GM12878 (cell line): ENCODE measurements at regions not wholly inside any gene's neighbourhood (a gene's known extent, or its start where the extent isn't known, plus 50 kb on each side); places are given as distances from the start of the nearest gene placed in this dataset.

ENCODE experiments used
- EZH2 ChIP-seq: IDR thresholded peaks from 2 replicates; pipeline ENCODE4 v1.6.1; 2012; ENCODE audit warnings: low read depth, mild to moderate bottlenecking, control low read depth, inconsistent platforms, low read length, borderline replicate concordance; ENCODE audit not compliant: control insufficient read depth
- HDAC6 ChIP-seq: fragments of 200-600 bp; sonication (generic); IDR thresholded peaks from one replicate; pipeline ENCODE4 v1.8.0; 2017; ENCODE audit warnings: antibody characterized with exemption; ENCODE audit not compliant: unreplicated experiment
- RAD21 ChIP-seq: IDR thresholded peaks from 2 replicates; pipeline ENCODE4 v1.6.1; 2011; ENCODE audit warnings: mild to moderate bottlenecking, low read depth, low read length, moderate library complexity; ENCODE audit not compliant: insufficient read depth
- WRNIP1 ChIP-seq: IDR thresholded peaks from 2 replicates; pipeline ENCODE4 v1.6.1; 2011; ENCODE audit warnings: low read depth, low read length, improper control_type of control experiment, borderline replicate concordance
- TF ChIP-seq, protein P1 (sequence below), 3 experiments: IDR thresholded peaks in 2 of 3; conservative IDR thresholded peaks in 1 of 3; 2 replicates each; pipeline ENCODE4 v1.5.1; 2011; ENCODE audit warnings: low read depth in 3 of 3, low read length in 3 of 3, mild to moderate bottlenecking in 3 of 3, control low read depth in 2 of 3, moderate library complexity in 2 of 3, inconsistent platforms in 1 of 3, mixed read lengths in 1 of 3; ENCODE audit not compliant: control insufficient read depth in 2 of 3, insufficient read depth in 1 of 3; ENCODE audit errors: extremely low read depth in 1 of 3
- TF ChIP-seq, protein P2 (sequence below): fragments of 450-650 bp; IDR thresholded peaks from 2 replicates; pipeline ENCODE4 v1.6.1; 2016; ENCODE audit warnings: mild to moderate bottlenecking, moderate library complexity, borderline replicate concordance

DNA sequence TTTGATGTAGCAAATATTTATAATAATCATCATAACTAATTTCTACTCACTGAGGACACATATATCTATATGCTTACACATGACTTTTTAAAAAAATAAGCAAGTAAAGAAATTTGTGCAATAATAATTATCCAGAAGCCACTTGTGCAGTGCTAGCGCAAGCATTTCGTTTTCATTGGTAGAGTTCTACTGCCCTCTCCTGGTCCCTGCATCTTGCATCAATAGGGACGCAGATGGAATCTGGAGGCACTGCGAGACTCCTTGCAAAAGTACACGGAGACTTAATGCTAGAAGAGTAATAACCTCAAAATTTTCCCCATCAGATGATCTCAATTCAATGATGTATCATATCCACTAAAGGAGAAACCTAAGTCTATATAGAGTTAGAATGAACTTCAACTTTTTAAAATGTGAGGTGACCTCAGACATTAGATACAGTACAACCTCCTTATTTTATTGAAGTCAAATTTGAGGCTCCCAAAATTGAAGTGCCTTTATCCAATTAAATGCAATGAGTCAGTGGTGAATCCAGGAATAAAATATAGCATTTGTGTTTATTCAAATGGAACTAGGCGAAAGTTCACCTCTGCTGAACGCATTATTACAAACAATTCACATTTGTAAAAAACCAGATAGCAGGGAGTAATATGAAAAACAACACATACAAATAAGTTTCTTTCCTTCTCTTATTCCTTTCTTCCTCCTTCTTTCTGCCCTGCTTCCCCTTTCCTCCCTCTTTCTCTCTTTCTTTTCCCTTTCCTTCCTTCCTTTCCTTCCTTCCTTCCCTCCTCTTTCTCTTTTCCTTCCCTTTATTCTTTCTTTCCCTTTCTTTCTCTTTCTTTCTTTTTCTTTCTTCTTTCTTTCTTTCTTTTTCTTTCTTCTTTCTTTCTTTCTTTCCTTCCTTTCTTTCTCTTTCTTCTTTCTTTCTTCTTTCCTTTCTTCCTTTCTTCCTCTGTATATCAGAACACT, 450.0 kb downstream of the ANKRD50 start:
- TF ChIP-seq RAD21, result peak; percentile 90
- TF ChIP-seq, protein P1, sequence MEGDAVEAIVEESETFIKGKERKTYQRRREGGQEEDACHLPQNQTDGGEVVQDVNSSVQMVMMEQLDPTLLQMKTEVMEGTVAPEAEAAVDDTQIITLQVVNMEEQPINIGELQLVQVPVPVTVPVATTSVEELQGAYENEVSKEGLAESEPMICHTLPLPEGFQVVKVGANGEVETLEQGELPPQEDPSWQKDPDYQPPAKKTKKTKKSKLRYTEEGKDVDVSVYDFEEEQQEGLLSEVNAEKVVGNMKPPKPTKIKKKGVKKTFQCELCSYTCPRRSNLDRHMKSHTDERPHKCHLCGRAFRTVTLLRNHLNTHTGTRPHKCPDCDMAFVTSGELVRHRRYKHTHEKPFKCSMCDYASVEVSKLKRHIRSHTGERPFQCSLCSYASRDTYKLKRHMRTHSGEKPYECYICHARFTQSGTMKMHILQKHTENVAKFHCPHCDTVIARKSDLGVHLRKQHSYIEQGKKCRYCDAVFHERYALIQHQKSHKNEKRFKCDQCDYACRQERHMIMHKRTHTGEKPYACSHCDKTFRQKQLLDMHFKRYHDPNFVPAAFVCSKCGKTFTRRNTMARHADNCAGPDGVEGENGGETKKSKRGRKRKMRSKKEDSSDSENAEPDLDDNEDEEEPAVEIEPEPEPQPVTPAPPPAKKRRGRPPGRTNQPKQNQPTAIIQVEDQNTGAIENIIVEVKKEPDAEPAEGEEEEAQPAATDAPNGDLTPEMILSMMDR (IDR thresholded peaks at IDR 0.05 in 2 of 3, conservative IDR thresholded peaks at IDR 0.05 in 1 of 3; ENCODE audit: control insufficient read depth in 2 of 3, extremely low read depth in 1 of 3, insufficient read depth in 1 of 3, low read depth in 3 of 3, low read length in 3 of 3), result peak; percentile 69 to 82 (median 74)
- TF ChIP-seq, protein P2, sequence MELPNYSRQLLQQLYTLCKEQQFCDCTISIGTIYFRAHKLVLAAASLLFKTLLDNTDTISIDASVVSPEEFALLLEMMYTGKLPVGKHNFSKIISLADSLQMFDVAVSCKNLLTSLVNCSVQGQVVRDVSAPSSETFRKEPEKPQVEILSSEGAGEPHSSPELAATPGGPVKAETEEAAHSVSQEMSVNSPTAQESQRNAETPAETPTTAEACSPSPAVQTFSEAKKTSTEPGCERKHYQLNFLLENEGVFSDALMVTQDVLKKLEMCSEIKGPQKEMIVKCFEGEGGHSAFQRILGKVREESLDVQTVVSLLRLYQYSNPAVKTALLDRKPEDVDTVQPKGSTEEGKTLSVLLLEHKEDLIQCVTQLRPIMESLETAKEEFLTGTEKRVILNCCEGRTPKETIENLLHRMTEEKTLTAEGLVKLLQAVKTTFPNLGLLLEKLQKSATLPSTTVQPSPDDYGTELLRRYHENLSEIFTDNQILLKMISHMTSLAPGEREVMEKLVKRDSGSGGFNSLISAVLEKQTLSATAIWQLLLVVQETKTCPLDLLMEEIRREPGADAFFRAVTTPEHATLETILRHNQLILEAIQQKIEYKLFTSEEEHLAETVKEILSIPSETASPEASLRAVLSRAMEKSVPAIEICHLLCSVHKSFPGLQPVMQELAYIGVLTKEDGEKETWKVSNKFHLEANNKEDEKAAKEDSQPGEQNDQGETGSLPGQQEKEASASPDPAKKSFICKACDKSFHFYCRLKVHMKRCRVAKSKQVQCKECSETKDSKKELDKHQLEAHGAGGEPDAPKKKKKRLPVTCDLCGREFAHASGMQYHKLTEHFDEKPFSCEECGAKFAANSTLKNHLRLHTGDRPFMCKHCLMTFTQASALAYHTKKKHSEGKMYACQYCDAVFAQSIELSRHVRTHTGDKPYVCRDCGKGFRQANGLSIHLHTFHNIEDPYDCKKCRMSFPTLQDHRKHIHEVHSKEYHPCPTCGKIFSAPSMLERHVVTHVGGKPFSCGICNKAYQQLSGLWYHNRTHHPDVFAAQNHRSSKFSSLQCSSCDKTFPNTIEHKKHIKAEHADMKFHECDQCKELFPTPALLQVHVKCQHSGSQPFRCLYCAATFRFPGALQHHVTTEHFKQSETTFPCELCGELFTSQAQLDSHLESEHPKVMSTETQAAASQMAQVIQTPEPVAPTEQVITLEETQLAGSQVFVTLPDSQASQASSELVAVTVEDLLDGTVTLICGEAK, result no peak
- no peak for TF ChIP-seq WRNIP1
- no peak for TF ChIP-seq EZH2
- TF ChIP-seq HDAC6, result no peak
